HCT116 (cell line): ENCODE measurements at regions not wholly inside any gene's neighbourhood (a gene's known extent, or its start where the extent isn't known, plus 50 kb on each side); places are given as distances from the start of the nearest gene placed in this dataset.

Experiments
- ATAC-seq: fragments of 200-7000 bp; cut with Tn5 transposase; 2 replicates; pipeline ENCODE4 v1.9.1; 2020; ENCODE audit warnings: mild to moderate bottlenecking, moderate library complexity
- BruUV-seq: library from RNA; stranded (reverse); fragments of 400-500 nt; replicated peaks from 2 replicates; lab custom pipeline; 2021; lab: Mats Ljungman, UMichigan
- CTCF ChIA-PET: fragments of 300-600 bp; sonication (Branson Sonifier 250); formaldehyde crosslinking; loops from one replicate; lab custom pipeline; 2021; ENCODE audit warnings: antibody characterized with exemption; lab: Charles Lee
- POLR2A ChIA-PET: fragments of 300-600, 350-600 bp; sonication (Branson Sonifier 250); formaldehyde crosslinking; loops from one replicate; lab custom pipeline; 2021; ENCODE audit warnings: antibody characterized with exemption; lab: Charles Lee
- RAD21 ChIA-PET, 2 experiments: fragments of 300-600 bp; sonication (Branson Sonifier 250); formaldehyde crosslinking; loops; one replicate each; lab custom pipeline; 2023; ENCODE audit warnings: low total read pairs in 2 of 2; ENCODE audit not compliant: uncharacterized antibody in 2 of 2, unreplicated experiment in 2 of 2, low non-redundant PET in 1 of 2; lab: Charles Lee
- DNase-seq: peaks from one replicate; pipeline ENCODE4 v3.0.0-alpha.2; 2010; ENCODE audit warnings: low read depth, low spot score
- H2AFZ ChIP-seq: fragments of 200-600 bp; shearing (Covaris generic), sonication (generic); 2 replicates; pipeline ENCODE4 v1.6.1; 2017; ENCODE audit warnings: low read depth, mixed run types, mixed read lengths, antibody characterized with exemption, low read length; ENCODE audit not compliant: poor library complexity, severe bottlenecking
- H3K27ac ChIP-seq: 2 replicates; pipeline ENCODE4 v1.5.1; 2012; ENCODE audit warnings: low read depth, low read length
- H3K27me3 ChIP-seq: fragments of 200-600 bp; sonication (generic); 2 replicates; pipeline ENCODE4 v1.6.1; 2016; ENCODE audit warnings: mixed run types, low read length, mixed read lengths; ENCODE audit not compliant: insufficient read depth
- H3K36me3 ChIP-seq, 2 experiments: fragments of 200-500 bp in 1 of 2; fragments of 200-600 bp in 1 of 2; sonication (Bioruptor generic) in 1 of 2; sonication (generic) in 1 of 2; 2 replicates each; pipeline versions ENCODE4 v1.5.1 to v1.6.1; 2014 to 2016; ENCODE audit warnings: low read length in 2 of 2, inconsistent platforms in 1 of 2, mixed read lengths in 1 of 2, mixed run types in 1 of 2; ENCODE audit not compliant: insufficient read depth in 2 of 2, control insufficient read depth in 1 of 2
- H3K4me1 ChIP-seq, 2 experiments: fragments of 200-600 bp in 1 of 2; sonication (generic) in 1 of 2; 2 replicates each; pipeline versions ENCODE4 v1.5.1 to v1.6.1; 2012 to 2017; ENCODE audit warnings: low read length in 2 of 2, inconsistent platforms in 1 of 2, mild to moderate bottlenecking in 1 of 2, mixed read lengths in 1 of 2, mixed run types in 1 of 2, moderate library complexity in 1 of 2; ENCODE audit not compliant: insufficient read depth in 2 of 2, control insufficient read depth in 1 of 2
- H3K4me2 ChIP-seq: fragments of 200-600 bp; sonication (generic); 2 replicates; pipeline ENCODE4 v1.6.1; 2017; ENCODE audit warnings: mixed run types, low read length, mixed read lengths
- H3K4me3 ChIP-seq, 2 experiments: fragments of 200-600 bp in 1 of 2; sonication (generic) in 1 of 2; replicated peaks in 1 of 2; 2 replicates each; pipeline ENCODE4 v1.5.1; 2011 to 2016; ENCODE audit warnings: low read length in 2 of 2, control low read depth in 1 of 2, low read depth in 1 of 2, mild to moderate bottlenecking in 1 of 2, mixed read lengths in 1 of 2, mixed run types in 1 of 2
- H3K79me2 ChIP-seq: fragments of 200-600 bp; sonication (generic); 2 replicates; pipeline ENCODE4 v1.6.1; 2017; ENCODE audit warnings: mild to moderate bottlenecking, mixed run types, low read length, moderate library complexity, mixed read lengths; ENCODE audit not compliant: insufficient read depth
- H3K9ac ChIP-seq: fragments of 200-600 bp; sonication (generic); 2 replicates; pipeline ENCODE4 v1.6.1; 2016; ENCODE audit warnings: low read length, mixed read lengths
- H3K9me2 ChIP-seq: fragments of 200-600 bp; sonication (generic), shearing (Covaris generic); 2 replicates; pipeline ENCODE4 v1.6.1; 2017; ENCODE audit warnings: mixed run types, mild to moderate bottlenecking, moderate library complexity; ENCODE audit not compliant: insufficient read depth
- H3K9me3 ChIP-seq, 2 experiments: fragments of 200-500 bp in 1 of 2; fragments of 200-600 bp in 1 of 2; sonication (Bioruptor generic) in 1 of 2; sonication (generic) in 1 of 2; 2 replicates each; pipeline ENCODE4 v1.6.1; 2014 to 2017; ENCODE audit warnings: low read length in 2 of 2, mixed read lengths in 2 of 2, inconsistent platforms in 1 of 2, low read depth in 1 of 2, mild to moderate bottlenecking in 1 of 2, mixed run types in 1 of 2, moderate library complexity in 1 of 2; ENCODE audit not compliant: control insufficient read depth in 1 of 2, insufficient read depth in 1 of 2
- H4K20me1 ChIP-seq: fragments of 200-600 bp; sonication (generic), shearing (Covaris generic); 2 replicates; pipeline ENCODE4 v1.6.1; 2017; ENCODE audit warnings: mixed run types, mild to moderate bottlenecking, moderate library complexity; ENCODE audit not compliant: insufficient read depth
- EGR1 ChIP-seq: IDR thresholded peaks from 2 replicates; pipeline ENCODE4 v1.6.1; 2012; ENCODE audit warnings: low read depth
- ELF1 ChIP-seq: IDR thresholded peaks from 2 replicates; pipeline ENCODE4 v1.6.1; 2012; ENCODE audit warnings: low read depth, borderline replicate concordance
- EZH2 ChIP-seq: fragments of 200-600 bp; sonication (generic); IDR thresholded peaks from 2 replicates; pipeline ENCODE4 v1.6.1; 2017; ENCODE audit warnings: antibody characterized with exemption, mixed run types
- EZH2phosphoT487 ChIP-seq: fragments of 200-600 bp; IDR thresholded peaks from 2 replicates; pipeline ENCODE4 v1.6.1; 2018; ENCODE audit warnings: antibody characterized with exemption, borderline replicate concordance
- POLR2AphosphoS5 ChIP-seq: IDR thresholded peaks from 2 replicates; pipeline ENCODE4 v1.6.1; 2011; ENCODE audit warnings: mild to moderate bottlenecking, low read depth, low read length, moderate library complexity
- SP1 ChIP-seq: IDR thresholded peaks from 2 replicates; pipeline ENCODE4 v1.6.1; 2012; ENCODE audit warnings: low read depth
- SRF ChIP-seq: IDR thresholded peaks from 2 replicates; pipeline ENCODE4 v1.6.1; 2012; ENCODE audit warnings: low read depth
- ZFX ChIP-seq: fragments of 450-650 bp; IDR thresholded peaks from 2 replicates; pipeline ENCODE4 v1.6.1; 2017
- ZNF274 ChIP-seq: fragments of 200-500 bp; sonication (Bioruptor generic); IDR thresholded peaks from 2 replicates; pipeline ENCODE4 v1.6.1; 2014; ENCODE audit warnings: mild to moderate bottlenecking, low read depth, low read length, inconsistent platforms
- intact Hi-C: fragments of 100-400 bp; cut with micrococcal nuclease; formaldehyde crosslinking; loops from 2 replicates; pipeline ENCODE4 v1.10.0; 2022
- TF ChIP-seq, protein P1 (sequence below), 3 experiments: fragments of 200-600 bp in 1 of 3; sonication (generic) in 1 of 3; IDR thresholded peaks in 2 of 3; conservative IDR thresholded peaks in 1 of 3; 2 replicates each; pipeline ENCODE4 v1.5.1; 2012 to 2017; ENCODE audit warnings: low read depth in 2 of 3, low read length in 2 of 3, antibody characterized with exemption in 1 of 3, borderline replicate concordance in 1 of 3, control low read depth in 1 of 3, mild to moderate bottlenecking in 1 of 3, mixed read lengths in 1 of 3, mixed run types in 1 of 3, moderate library complexity in 1 of 3; ENCODE audit not compliant: insufficient read depth in 1 of 3

DNA sequence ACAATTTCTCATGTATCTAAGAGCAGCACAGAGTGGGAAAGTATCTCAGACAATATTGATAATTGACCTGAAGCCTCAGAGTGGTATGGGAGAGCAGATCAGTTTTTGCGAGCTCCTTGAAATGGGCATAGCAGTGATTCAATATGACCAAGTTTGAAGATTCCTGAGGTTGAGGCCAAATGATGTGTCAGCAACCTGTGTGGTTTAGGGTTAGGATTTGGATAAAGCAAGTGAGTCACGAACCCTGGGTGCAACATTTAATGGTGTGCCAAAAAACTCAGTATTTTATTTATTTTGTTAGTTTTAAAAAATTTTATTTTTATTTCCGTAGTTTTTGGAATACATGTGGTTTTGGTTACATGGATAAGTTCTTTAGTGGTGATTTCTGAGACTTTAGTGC, 92.5 kb upstream of the C21orf91 start:
- no TSS peak for BruUV-seq
- CTCF ChIA-PET: interaction anchor here (3.7 kb wide), 1 partner anchor 14 kb away, joined by 17 read pairs; no protein-coding TSS in a partner anchor
- H3K27me3 ChIP-seq: 0 out of 2 replicates have a peak, but pooled peaks cover 3% of the 10 kb centered on the region
- no peak for TF ChIP-seq EZH2
- no peak for TF ChIP-seq SRF
- TF ChIP-seq EZH2phosphoT487: no peak
- no peak for TF ChIP-seq ZFX
- TF ChIP-seq, protein P1, sequence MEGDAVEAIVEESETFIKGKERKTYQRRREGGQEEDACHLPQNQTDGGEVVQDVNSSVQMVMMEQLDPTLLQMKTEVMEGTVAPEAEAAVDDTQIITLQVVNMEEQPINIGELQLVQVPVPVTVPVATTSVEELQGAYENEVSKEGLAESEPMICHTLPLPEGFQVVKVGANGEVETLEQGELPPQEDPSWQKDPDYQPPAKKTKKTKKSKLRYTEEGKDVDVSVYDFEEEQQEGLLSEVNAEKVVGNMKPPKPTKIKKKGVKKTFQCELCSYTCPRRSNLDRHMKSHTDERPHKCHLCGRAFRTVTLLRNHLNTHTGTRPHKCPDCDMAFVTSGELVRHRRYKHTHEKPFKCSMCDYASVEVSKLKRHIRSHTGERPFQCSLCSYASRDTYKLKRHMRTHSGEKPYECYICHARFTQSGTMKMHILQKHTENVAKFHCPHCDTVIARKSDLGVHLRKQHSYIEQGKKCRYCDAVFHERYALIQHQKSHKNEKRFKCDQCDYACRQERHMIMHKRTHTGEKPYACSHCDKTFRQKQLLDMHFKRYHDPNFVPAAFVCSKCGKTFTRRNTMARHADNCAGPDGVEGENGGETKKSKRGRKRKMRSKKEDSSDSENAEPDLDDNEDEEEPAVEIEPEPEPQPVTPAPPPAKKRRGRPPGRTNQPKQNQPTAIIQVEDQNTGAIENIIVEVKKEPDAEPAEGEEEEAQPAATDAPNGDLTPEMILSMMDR (IDR thresholded peaks at IDR 0.05 in 2 of 3, conservative IDR thresholded peaks at IDR 0.05 in 1 of 3; ENCODE audit: borderline replicate concordance in 1 of 3, insufficient read depth in 1 of 3, low read depth in 2 of 3, low read length in 2 of 3): no peak
- RAD21 ChIA-PET: no interaction called here
- intact Hi-C loops: no loop called here
- H3K4me2 ChIP-seq: no peak overlapping the region
- H3K9me2 ChIP-seq: no peaks in the 10 kb centered on the region
- no peaks in the 10 kb centered on the region for H3K9me3 ChIP-seq
- no peak overlapping the region for H2AFZ ChIP-seq
- H3K27ac ChIP-seq: no peak overlapping the region
- H3K4me3 ChIP-seq: no peak overlapping the region
- no peak overlapping the region for H3K9ac ChIP-seq
- H3K4me1 ChIP-seq: no peaks in the 10 kb centered on the region
- no peaks in the 10 kb centered on the region for H3K79me2 ChIP-seq
- no peak for DNase-seq
- POLR2A ChIA-PET: no interaction called here
- no peaks in the 10 kb centered on the region for H4K20me1 ChIP-seq
- no peaks in the 10 kb centered on the region for H3K36me3 ChIP-seq
- ATAC-seq: no peak

DNA sequence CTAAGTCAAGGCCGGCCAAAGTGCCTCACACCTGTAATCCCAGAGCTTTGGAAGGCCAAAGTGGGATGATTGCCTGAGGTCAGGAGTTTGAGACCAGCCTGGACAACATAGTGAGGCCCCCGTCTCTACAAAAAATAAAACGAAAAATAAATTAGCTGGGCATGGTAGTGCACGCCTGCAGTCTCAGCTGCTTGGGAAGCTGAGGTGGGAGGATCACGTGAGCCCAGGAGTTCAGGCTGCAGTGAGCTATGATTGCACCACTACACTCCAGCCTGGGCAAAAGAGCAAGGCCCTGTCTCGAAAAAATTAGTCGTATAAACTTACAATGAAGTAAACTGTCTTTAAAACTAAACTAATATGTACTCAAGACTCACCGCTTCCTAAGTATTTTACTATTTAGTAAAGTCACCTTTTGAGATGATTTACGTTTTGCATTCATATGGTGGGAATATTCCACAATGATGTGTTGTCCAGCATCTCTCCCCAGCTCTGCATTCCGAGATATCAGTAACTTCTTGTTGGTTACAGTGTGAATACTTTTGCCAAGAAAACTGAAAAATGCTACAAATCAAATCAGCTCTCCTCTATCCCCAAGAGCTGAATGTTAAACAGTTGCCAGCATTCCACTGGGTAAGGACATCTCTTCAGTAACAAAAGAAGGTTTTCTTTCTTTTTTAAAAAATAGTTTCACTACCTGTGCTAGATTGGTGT, 84.9 kb upstream of the C21orf91 start:
- H3K79me2 ChIP-seq: no peaks in the 10 kb centered on the region
- no peak overlapping the region for H3K4me2 ChIP-seq
- no peaks in the 10 kb centered on the region for H4K20me1 ChIP-seq
- H2AFZ ChIP-seq: no peak overlapping the region
- H3K4me3 ChIP-seq: no peak overlapping the region
- peaks cover 2% of the 10 kb centered on the region; the same call in 1 of the 2 replicates for H3K27me3 ChIP-seq
- intact Hi-C loops: loop anchor here (2.0 kb wide), 1 partner anchor 225 kb away; no protein-coding TSS in a partner anchor
- BruUV-seq: no TSS peak
- CTCF ChIA-PET: interaction anchor here (0.9 to 1.9 kb wide), 3 partner anchors 22 to 225 kb away, joined by 3 to 5 read pairs (median 4); no protein-coding TSS in a partner anchor
- ATAC-seq (no peak), DNase-seq (no peak)
- H3K36me3 ChIP-seq: no peaks in the 10 kb centered on the region
- H3K4me1 ChIP-seq: peaks cover 0 to 6% of the 10 kb centered on the region in 2 experiments; a peak in 2 of 4 replicates
- RAD21 ChIA-PET: no interaction called here
- POLR2A ChIA-PET: no interaction called here
- TF ChIP-seq EGR1: no peak
- no peak for TF ChIP-seq POLR2AphosphoS5
- TF ChIP-seq ZNF274: no peak
- TF ChIP-seq EZH2phosphoT487: no peak
- no peak for TF ChIP-seq ELF1
- no peak for TF ChIP-seq SP1
- no peak overlapping the region for H3K9ac ChIP-seq
- H3K9me2 ChIP-seq: no peaks in the 10 kb centered on the region
- H3K9me3 ChIP-seq: no peaks in the 10 kb centered on the region
- H3K27ac ChIP-seq: no peak overlapping the region
